EL (cell line): ENCODE measurements at regions not wholly inside any gene's neighbourhood (a gene's known extent, or its start where the extent isn't known, plus 50 kb on each side); places are given as distances from the start of the nearest gene placed in this dataset.
A peak's percentile ranks its signal among the peaks of the same experiment; 100 is the strongest.
"Not testable (repeated sequence)": the region's sequence is repeated elsewhere in the genome, so short reads cannot be mapped to it uniquely, and the experiment has no call there.

Experiments
- DNase-seq: peaks from one replicate; pipeline ENCODE4 v3.0.0-alpha.2; 2016

- no peak for DNase-seq
Measured at GRCh38 chr14:23763394-23763793, 127.2 kb downstream of the DHRS2 start.

GRCh38 chr14:23766737-23767401, 130.7 kb downstream of the DHRS2 start:
- no peak for DNase-seq

- DNase-seq, result not testable (repeated sequence)
Measured at GRCh38 chr14:23769221-23769728, 133.1 kb downstream of the DHRS2 start.

GRCh38 chr14:23773981-23774380, 137.8 kb downstream of the DHRS2 start:
- no peak for DNase-seq

GRCh38 chr14:23776296-23776695, 140.1 kb downstream of the DHRS2 start:
- no peak for DNase-seq

GRCh38 chr14:23785208-23785607, 149.0 kb downstream of the DHRS2 start:
- no peak for DNase-seq

- no peak for DNase-seq
Measured at GRCh38 chr14:23787436-23787835, 151.3 kb downstream of the DHRS2 start.

GRCh38 chr14:23789696-23790095, 153.5 kb downstream of the DHRS2 start:
- DNase-seq, result no peak

GRCh38 chr14:23793532-23793931, 157.4 kb downstream of the DHRS2 start:
- no peak for DNase-seq

GRCh38 chr14:23800811-23801210, 152.8 kb upstream of the DHRS4 start:
- no peak for DNase-seq

- DNase-seq, result no peak
Measured at GRCh38 chr14:23801766-23802165, 151.8 kb upstream of the DHRS4 start.

GRCh38 chr14:23804817-23805216, 148.8 kb upstream of the DHRS4 start:
- no peak for DNase-seq

- no peak for DNase-seq
Measured at GRCh38 chr14:23805761-23806160, 147.8 kb upstream of the DHRS4 start.

- DNase-seq, result no peak
Measured at GRCh38 chr14:23814527-23815256, 138.9 kb upstream of the DHRS4 start.

GRCh38 chr14:23816371-23816770, 137.2 kb upstream of the DHRS4 start:
- no peak for DNase-seq

GRCh38 chr14:23817164-23817767, 136.3 kb upstream of the DHRS4 start:
- no peak for DNase-seq

- DNase-seq, result no peak
Measured at GRCh38 chr14:23827100-23827892, 126.3 kb upstream of the DHRS4 start.

- DNase-seq, result no peak
Measured at GRCh38 chr14:23828001-23828400, 125.6 kb upstream of the DHRS4 start.

- DNase-seq, result no peak
Measured at GRCh38 chr14:23828616-23829015, 125.0 kb upstream of the DHRS4 start.

GRCh38 chr14:23829736-23830471, 123.7 kb upstream of the DHRS4 start:
- peak; percentile 95 for DNase-seq

GRCh38 chr14:23831596-23831995, 122.0 kb upstream of the DHRS4 start:
- DNase-seq, result no peak

- no peak for DNase-seq
Measured at GRCh38 chr14:23861666-23862065, 91.9 kb upstream of the DHRS4 start.
